Vagina (tissue), 2 donors: ENCODE measurements at regions not wholly inside any gene's neighbourhood (a gene's known extent, or its start where the extent isn't known, plus 50 kb on each side); places are given as distances from the start of the nearest gene placed in this dataset.
"Not testable (repeated sequence)": the region's sequence is repeated elsewhere in the genome, so short reads cannot be mapped to it uniquely, and the experiment has no call there.

ENCODE experiments used
- DNase-seq, 2 donors: peaks; one replicate each; pipeline ENCODE4 v3.0.0-alpha.2; 2017; ENCODE audit errors: extremely low spot score in 2 of 2
- H3K27ac ChIP-seq: fragments of 200-600 bp; sonication (generic); one replicate; pipeline ENCODE4 v1.5.1; 2019
- H3K27me3 ChIP-seq: fragments of 200-600 bp; sonication (generic); one replicate; pipeline ENCODE4 v1.5.1; 2019
- H3K36me3 ChIP-seq, 2 donors: fragments of 200-600 bp; sonication (generic); one replicate each; pipeline ENCODE4 v1.5.1; 2017 to 2019
- H3K4me1 ChIP-seq: fragments of 200-600 bp; sonication (generic); one replicate; pipeline ENCODE4 v1.5.1; 2019
- H3K4me3 ChIP-seq, 2 donors: fragments of 200-600 bp; sonication (generic); 1 replicate in 1 of 2; 2 replicates in 1 of 2; pipeline ENCODE4 v1.5.1; 2016 to 2019
- H3K9me3 ChIP-seq: fragments of 200-600 bp; sonication (generic); one replicate; pipeline ENCODE4 v1.5.1; 2019
- POLR2A ChIP-seq, 2 donors: fragments of 450-650 bp; IDR thresholded peaks; one replicate each; pipeline ENCODE4 v1.6.1; 2017; ENCODE audit warnings: antibody characterized with exemption in 2 of 2, mild to moderate bottlenecking in 2 of 2, moderate library complexity in 2 of 2
- POLR2AphosphoS5 ChIP-seq, 2 donors: sonication (generic); formaldehyde crosslinking; IDR thresholded peaks; one replicate each; pipeline ENCODE4 v1.9.0; 2017; ENCODE audit warnings: antibody characterized with exemption in 2 of 2, mild to moderate bottlenecking in 2 of 2, low read depth in 1 of 2; ENCODE audit not compliant: insufficient read depth in 1 of 2
- intact Hi-C: fragments of 100-400 bp; cut with DNase I; formaldehyde crosslinking; loops from one replicate; pipeline ENCODE4 v1.15.1; 2023
- TF ChIP-seq, protein P1 (sequence below), 3 experiments: fragments of 450-650 bp in 2 of 3; fragments of 200-600 bp in 1 of 3; sonication (generic) in 1 of 3; IDR thresholded peaks; one replicate each; pipeline ENCODE4 v1.5.1; 2017 to 2019; ENCODE audit warnings: antibody characterized with exemption in 3 of 3, mild to moderate bottlenecking in 2 of 3, moderate library complexity in 2 of 3

GRCh38 chr3:164401923-164402322 is 676.4 kb downstream of the SI start:
- TF ChIP-seq POLR2A (IDR thresholded peaks at IDR 0.05) = no peak
- TF ChIP-seq POLR2AphosphoS5 (IDR thresholded peaks at IDR 0.05; ENCODE audit: insufficient read depth in 1 of 2, low read depth in 1 of 2) = no peak
- TF ChIP-seq, protein P1, sequence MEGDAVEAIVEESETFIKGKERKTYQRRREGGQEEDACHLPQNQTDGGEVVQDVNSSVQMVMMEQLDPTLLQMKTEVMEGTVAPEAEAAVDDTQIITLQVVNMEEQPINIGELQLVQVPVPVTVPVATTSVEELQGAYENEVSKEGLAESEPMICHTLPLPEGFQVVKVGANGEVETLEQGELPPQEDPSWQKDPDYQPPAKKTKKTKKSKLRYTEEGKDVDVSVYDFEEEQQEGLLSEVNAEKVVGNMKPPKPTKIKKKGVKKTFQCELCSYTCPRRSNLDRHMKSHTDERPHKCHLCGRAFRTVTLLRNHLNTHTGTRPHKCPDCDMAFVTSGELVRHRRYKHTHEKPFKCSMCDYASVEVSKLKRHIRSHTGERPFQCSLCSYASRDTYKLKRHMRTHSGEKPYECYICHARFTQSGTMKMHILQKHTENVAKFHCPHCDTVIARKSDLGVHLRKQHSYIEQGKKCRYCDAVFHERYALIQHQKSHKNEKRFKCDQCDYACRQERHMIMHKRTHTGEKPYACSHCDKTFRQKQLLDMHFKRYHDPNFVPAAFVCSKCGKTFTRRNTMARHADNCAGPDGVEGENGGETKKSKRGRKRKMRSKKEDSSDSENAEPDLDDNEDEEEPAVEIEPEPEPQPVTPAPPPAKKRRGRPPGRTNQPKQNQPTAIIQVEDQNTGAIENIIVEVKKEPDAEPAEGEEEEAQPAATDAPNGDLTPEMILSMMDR (IDR thresholded peaks at IDR 0.05) = no peak
- Histone ChIP-seq H3K36me3 (no peaks in the 10 kb centered on the region), H3K4me1 (no peaks in the 10 kb centered on the region), H3K27me3 (no peaks in the 10 kb centered on the region), H3K9me3 (no peaks in the 10 kb centered on the region), H3K4me3 (no peak overlapping the region), H3K27ac (no peak overlapping the region)
- intact Hi-C loops = no loop called here
- no peak for DNase-seq

DNA sequence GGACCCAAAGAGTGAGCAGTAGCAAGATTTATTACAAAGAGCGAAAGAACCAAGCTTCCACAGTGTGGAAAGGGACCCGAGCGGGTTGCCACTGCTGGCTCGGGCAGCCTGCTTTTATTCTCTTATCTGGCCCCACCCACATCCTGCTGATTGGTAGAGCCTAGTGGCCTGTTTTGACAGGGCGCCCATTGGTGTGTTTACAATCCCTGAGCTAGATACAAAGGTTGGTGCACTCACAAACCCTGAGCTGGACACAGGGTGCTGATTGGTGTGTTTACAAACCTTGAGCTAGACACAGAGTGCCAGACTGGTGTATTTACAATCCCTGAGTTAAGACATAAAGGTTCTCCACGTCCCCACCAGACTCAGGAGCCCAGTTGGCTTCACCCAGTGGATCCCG is 676.9 kb downstream of the SI start:
- H3K27ac ChIP-seq, intact Hi-C loops, H3K4me1 ChIP-seq, DNase-seq, H3K4me3 ChIP-seq, H3K36me3 ChIP-seq, H3K9me3 ChIP-seq, H3K27me3 ChIP-seq: not testable (repeated sequence)

DNA sequence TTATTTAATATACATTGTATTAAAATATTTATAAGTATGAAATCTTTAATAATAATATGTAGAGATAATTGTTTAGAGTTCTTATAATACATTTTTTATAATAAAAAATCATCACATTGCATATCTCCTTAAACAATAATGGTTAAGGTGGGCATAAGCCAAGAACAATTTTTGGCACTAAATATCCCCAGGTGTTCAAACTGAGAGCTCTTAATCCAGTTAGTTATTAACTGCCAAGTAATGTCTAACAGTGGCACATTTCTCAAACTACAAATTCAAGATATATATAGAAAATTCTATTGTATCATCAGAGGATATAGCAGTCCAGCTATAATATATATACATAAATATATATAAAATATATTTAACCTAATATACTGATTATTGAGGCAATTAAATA is 680.8 kb downstream of the SI start:
- H3K9me3 ChIP-seq = no peaks in the 10 kb centered on the region
- no peak overlapping the region for H3K4me3 ChIP-seq
- H3K36me3 ChIP-seq = no peaks in the 10 kb centered on the region
- intact Hi-C loops = no loop called here
- no peaks in the 10 kb centered on the region for H3K27me3 ChIP-seq
- no peak for TF ChIP-seq POLR2A (IDR thresholded peaks at IDR 0.05)
- TF ChIP-seq, protein P1 (IDR thresholded peaks at IDR 0.05) = no peak
- TF ChIP-seq POLR2AphosphoS5 (IDR thresholded peaks at IDR 0.05; ENCODE audit: insufficient read depth in 1 of 2, low read depth in 1 of 2) = no peak
- no peak for DNase-seq
- no peaks in the 10 kb centered on the region for H3K4me1 ChIP-seq
- no peak overlapping the region for H3K27ac ChIP-seq

DNA sequence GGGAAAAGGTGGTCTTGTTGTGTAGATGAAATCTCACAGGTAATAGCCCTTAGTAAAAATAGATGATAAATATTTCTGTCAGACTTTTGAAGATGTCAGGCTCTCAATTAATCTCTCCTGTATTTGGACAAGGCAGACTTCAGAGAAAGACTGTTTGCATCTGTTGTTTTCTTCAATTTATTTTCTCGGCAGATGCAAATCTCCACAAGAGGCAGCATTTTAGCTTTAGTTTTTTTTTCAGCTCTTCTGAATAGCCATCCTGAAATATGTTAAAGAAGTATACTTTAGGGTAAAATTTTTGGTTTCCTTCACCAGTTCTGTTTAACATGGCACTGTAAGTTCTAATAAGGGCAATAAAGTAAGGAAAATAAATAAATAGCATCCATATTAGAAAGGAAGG is 685.1 kb downstream of the SI start:
- no peak overlapping the region for H3K27ac ChIP-seq
- no peak for TF ChIP-seq POLR2AphosphoS5 (IDR thresholded peaks at IDR 0.05; ENCODE audit: insufficient read depth in 1 of 2, low read depth in 1 of 2)
- TF ChIP-seq, protein P1 (IDR thresholded peaks at IDR 0.05) = no peak
- no peak for TF ChIP-seq POLR2A (IDR thresholded peaks at IDR 0.05)
- no peaks in the 10 kb centered on the region for H3K4me1 ChIP-seq
- intact Hi-C loops = no loop called here
- no peaks in the 10 kb centered on the region for H3K36me3 ChIP-seq
- H3K27me3 ChIP-seq = no peaks in the 10 kb centered on the region
- H3K9me3 ChIP-seq = no peaks in the 10 kb centered on the region
- DNase-seq = no peak
- H3K4me3 ChIP-seq = no peak overlapping the region

DNA sequence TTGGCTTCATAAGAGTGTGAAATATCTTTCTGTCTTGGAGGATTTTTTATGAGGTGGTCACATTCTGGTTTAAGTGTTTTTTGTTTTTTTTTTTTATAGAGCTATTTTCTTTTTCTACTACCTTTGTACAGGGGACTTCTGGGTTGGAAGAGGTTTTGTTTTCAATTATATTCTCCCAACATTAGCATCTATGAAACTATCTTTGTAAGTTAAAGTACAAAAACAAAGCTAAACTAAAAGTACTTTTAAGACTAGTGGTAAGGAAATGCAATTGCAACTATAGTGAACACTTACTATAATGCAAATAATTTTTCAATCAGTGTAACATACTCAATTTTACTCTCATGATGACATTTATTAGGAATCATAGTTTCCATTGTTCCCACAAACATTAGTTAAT is 688.2 kb downstream of the SI start:
- H3K9me3 ChIP-seq = no peaks in the 10 kb centered on the region
- no peak overlapping the region for H3K27ac ChIP-seq
- no peaks in the 10 kb centered on the region for H3K36me3 ChIP-seq
- no peaks in the 10 kb centered on the region for H3K4me1 ChIP-seq
- no peak for DNase-seq
- intact Hi-C loops = no loop called here
- H3K27me3 ChIP-seq = no peaks in the 10 kb centered on the region
- no peak for TF ChIP-seq POLR2A (IDR thresholded peaks at IDR 0.05)
- TF ChIP-seq, protein P1 (IDR thresholded peaks at IDR 0.05) = no peak
- TF ChIP-seq POLR2AphosphoS5 (IDR thresholded peaks at IDR 0.05; ENCODE audit: insufficient read depth in 1 of 2, low read depth in 1 of 2) = no peak
- no peak overlapping the region for H3K4me3 ChIP-seq

DNA sequence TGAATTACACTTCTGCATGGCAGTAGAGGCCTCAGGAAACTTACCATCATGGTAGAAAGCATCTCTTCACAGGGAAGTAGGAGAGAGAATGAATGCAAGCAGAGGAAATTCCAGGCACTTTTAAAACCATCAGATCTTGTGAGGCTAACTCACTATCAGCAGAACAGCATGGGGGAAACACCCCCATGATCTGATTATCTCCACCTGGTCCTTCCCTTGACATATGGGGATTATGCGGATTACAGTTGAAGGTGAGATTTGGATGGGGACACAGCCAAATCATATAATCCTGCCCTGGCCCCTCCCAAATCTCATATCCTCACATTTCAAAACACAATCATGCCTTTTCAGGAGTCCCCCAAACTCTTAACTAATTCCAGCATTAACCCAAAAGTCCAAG is 691.1 kb downstream of the SI start:
- Histone ChIP-seq H3K27me3 (no peaks in the 10 kb centered on the region), H3K36me3 (no peaks in the 10 kb centered on the region), H3K4me1 (no peaks in the 10 kb centered on the region), H3K4me3 (no peak overlapping the region), H3K9me3 (no peaks in the 10 kb centered on the region), H3K27ac (no peak overlapping the region)
- intact Hi-C loops = no loop called here
- TF ChIP-seq, protein P1 (IDR thresholded peaks at IDR 0.05) = no peak
- TF ChIP-seq POLR2AphosphoS5 (IDR thresholded peaks at IDR 0.05; ENCODE audit: insufficient read depth in 1 of 2, low read depth in 1 of 2) = no peak
- no peak for TF ChIP-seq POLR2A (IDR thresholded peaks at IDR 0.05)
- DNase-seq = no peak
